ENCODE measurements at regions not wholly inside any gene's neighbourhood (a gene's known extent, or its start where the extent isn't known, plus 50 kb on each side); places are given as distances from the start of the nearest gene placed in this dataset.

DNA sequence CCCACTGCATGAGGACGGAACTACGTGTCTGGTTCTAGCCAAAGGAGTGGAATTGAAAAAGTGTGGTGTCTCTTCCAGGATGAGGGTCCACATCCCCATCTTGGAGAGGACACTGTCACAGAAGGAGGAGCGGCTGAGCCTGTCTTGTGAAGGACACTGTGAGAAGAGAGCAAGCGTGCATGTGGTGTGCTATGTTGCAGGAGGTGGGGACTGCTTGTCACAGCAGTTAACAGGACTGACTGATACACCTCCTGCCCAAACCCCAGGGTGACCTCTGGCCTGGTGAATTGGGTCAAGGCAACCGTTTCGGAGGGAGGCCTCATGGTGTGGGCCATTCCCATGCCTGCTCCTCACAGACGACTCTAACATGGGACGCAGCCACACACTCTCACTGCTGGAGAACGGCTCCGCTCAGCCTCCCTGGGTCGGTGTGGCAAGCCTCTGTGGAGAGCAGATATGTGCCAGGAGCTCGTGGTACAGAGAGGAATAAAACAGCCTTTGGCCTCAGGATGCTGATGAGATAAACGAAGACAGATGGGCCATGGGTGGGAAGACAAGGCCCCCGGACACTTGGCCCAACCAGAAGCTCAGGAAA, 56.4 kb upstream of the RBFOX3 start:
- Mint-ChIP-seq H3K4me1 (peaks cover 17% of the 10 kb centered on the region), H3K36me3 (no peaks in the 10 kb centered on the region), H3K27me3 (ENCODE audit: low read depth) (peaks cover 36% of the 10 kb centered on the region), H3K4me3 (no peak overlapping the region), H3K27ac (no peak overlapping the region), H3K9me3 (peaks cover under 1% of the 10 kb centered on the region)
- TF ChIP-seq, protein P1, sequence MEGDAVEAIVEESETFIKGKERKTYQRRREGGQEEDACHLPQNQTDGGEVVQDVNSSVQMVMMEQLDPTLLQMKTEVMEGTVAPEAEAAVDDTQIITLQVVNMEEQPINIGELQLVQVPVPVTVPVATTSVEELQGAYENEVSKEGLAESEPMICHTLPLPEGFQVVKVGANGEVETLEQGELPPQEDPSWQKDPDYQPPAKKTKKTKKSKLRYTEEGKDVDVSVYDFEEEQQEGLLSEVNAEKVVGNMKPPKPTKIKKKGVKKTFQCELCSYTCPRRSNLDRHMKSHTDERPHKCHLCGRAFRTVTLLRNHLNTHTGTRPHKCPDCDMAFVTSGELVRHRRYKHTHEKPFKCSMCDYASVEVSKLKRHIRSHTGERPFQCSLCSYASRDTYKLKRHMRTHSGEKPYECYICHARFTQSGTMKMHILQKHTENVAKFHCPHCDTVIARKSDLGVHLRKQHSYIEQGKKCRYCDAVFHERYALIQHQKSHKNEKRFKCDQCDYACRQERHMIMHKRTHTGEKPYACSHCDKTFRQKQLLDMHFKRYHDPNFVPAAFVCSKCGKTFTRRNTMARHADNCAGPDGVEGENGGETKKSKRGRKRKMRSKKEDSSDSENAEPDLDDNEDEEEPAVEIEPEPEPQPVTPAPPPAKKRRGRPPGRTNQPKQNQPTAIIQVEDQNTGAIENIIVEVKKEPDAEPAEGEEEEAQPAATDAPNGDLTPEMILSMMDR (IDR thresholded peaks at IDR 0.05; ENCODE audit: unreplicated experiment), result no peak
- DNase-seq (ENCODE audit: low spot score in 2 of 2, unreplicated experiment in 2 of 2), result no peak

DNA sequence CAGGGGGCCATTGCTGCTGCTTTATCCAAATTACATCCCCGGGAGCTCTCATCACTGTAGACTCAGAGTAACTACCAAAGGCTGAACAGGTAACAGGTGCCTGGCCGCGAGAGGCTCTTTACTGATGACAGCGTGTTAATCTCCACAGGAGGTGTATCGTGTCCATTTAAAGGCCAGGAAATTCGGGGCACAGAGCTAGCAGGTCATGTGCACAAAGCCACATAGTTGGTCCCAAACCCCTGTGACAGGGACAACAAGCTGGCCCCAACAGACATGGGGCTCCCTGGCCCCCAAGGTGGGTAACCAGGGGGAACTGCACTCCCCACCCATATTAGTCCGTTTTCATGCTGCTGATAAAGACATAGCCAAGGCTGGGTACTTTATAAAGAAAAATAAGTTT, 55.3 kb upstream of the RBFOX3 start:
- Mint-ChIP-seq H3K27ac (no peak overlapping the region), H3K36me3 (no peaks in the 10 kb centered on the region), H3K4me1 (peaks cover 17% of the 10 kb centered on the region), H3K9me3 (peaks cover 9% of the 10 kb centered on the region), H3K27me3 (ENCODE audit: low read depth) (peaks cover 34% of the 10 kb centered on the region), H3K4me3 (no peak overlapping the region)
- DNase-seq (ENCODE audit: low spot score in 2 of 2, unreplicated experiment in 2 of 2), result no peak
- TF ChIP-seq, protein P1 (IDR thresholded peaks at IDR 0.05; ENCODE audit: unreplicated experiment), result no peak

DNA sequence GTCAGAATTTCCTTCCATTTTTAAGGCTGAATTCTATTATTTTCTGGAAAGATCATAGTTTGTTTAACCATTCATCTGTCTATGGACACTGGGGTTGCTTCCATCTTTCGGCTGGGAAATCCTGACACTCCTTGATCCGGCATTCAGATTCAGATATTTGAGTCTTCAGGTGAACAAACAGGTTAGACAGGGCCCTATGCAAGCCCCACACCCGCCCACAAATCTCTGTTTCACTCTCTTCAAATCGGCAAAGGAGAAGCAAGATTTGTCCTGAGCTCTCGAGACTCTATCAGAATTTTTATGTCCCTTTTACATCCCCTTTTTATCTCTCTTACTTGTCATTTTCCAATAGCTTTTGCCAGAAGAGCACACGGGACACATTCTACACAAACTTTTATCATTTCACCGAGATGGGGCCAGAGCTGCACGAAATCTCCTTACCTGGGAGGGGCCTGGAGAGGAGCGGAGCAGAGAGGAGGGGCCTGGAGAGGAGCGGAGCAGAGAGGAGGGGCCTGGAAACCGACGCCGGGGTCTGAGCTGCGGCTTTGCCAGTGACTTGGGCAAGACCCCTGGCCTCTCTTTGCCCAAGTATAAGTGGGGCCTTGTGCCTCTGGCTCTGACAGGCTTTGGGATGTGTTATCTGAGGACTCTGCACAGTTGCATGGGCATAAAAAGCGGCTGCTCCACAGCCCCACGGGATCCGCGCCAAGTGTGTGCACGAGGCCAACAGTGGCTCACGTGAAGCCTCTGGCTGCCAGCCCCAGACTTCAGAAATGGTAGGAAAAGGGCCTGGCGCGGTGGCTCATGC, 54.3 kb upstream of the RBFOX3 start:
- H3K36me3 Mint-ChIP-seq, result no peaks in the 10 kb centered on the region
- peak overlapping the region; percentile 63 for H3K4me3 Mint-ChIP-seq
- DNase-seq (ENCODE audit: low spot score in 2 of 2, unreplicated experiment in 2 of 2), result peak in 1 of 2 experiments; percentile 57
- peak overlapping the region; percentile 95 for H3K27ac Mint-ChIP-seq
- peaks cover 11% of the 10 kb centered on the region for H3K4me1 Mint-ChIP-seq
- H3K27me3 Mint-ChIP-seq (ENCODE audit: low read depth), result peaks cover 26% of the 10 kb centered on the region
- TF ChIP-seq, protein P1 (IDR thresholded peaks at IDR 0.05; ENCODE audit: unreplicated experiment), result no peak
- H3K9me3 Mint-ChIP-seq, result peaks cover 13% of the 10 kb centered on the region

DNA sequence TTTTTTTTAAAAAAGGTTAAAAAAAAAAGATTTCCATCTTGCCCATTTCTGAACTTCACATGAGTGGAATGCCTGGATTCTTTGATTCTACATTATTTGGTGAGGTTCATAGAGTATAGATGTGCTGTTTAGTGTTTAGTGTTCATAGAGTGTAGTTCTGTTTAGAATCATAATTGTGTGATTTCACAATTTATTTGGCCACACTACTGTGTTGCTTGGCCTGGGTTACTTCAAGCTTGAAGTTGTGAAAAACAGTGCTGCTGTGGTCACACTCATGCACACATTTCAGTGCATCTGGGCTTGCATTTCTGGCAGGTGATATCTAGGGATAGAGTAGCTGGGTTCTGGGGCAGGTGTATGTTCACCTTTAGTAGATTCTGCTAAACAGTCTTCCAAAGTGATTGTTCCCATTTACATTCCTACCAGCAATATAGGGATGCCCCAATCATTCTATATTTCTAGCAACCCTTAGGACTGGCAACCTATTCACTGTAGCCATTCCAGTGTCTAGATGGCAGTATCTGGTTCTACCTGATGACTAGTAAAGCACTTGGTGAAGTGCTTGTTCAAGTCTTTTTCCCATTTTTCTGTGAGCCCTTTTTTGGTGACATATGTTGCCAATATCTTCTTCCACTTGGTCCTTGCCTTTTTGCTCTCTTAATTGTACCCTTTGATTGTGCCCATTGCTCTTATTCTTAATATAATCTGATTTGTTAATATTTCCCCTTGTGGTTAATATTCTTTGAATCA, 50.6 kb upstream of the RBFOX3 start:
- peaks cover 10% of the 10 kb centered on the region for H3K27me3 Mint-ChIP-seq (ENCODE audit: low read depth)
- no peaks in the 10 kb centered on the region for H3K36me3 Mint-ChIP-seq

More for the DNA sequence above, 50.6 kb upstream of the RBFOX3 start:
- DNase-seq (ENCODE audit: low spot score in 2 of 2, unreplicated experiment in 2 of 2), result no peak
- peaks cover 13% of the 10 kb centered on the region for H3K9me3 Mint-ChIP-seq
- no peak overlapping the region for H3K4me3 Mint-ChIP-seq
- no peak overlapping the region for H3K27ac Mint-ChIP-seq
- H3K4me1 Mint-ChIP-seq, result peaks cover 21% of the 10 kb centered on the region
- TF ChIP-seq, protein P1 (IDR thresholded peaks at IDR 0.05; ENCODE audit: unreplicated experiment), result no peak
